ENCODE measurements at regions not wholly inside any gene's neighbourhood (a gene's known extent, or its start where the extent isn't known, plus 50 kb on each side); places are given as distances from the start of the nearest gene placed in this dataset.

GRCh38 chr7:91661727-91662126 lies 218.8 kb downstream of the MTERF1 start:
- TF ChIP-seq RAD21 (IDR thresholded peaks at IDR 0.05; ENCODE audit: low read depth) (no peak), REST (IDR thresholded peaks at IDR 0.05; ENCODE audit: low read depth) (no peak), YY1 (IDR thresholded peaks at IDR 0.05; ENCODE audit: low read depth) (no peak), EGR1 (IDR thresholded peaks at IDR 0.05) (no peak), TCF12 (IDR thresholded peaks at IDR 0.05; ENCODE audit: low read depth) (no peak), CEBPB (IDR thresholded peaks at IDR 0.05) (no peak), CREB1 (IDR thresholded peaks at IDR 0.05; ENCODE audit: low read depth) (no peak), TAF1 (IDR thresholded peaks at IDR 0.05; ENCODE audit: low read depth) (no peak), USF1 (IDR thresholded peaks at IDR 0.05) (no peak), ZBTB7A (IDR thresholded peaks at IDR 0.05; ENCODE audit: low read depth) (no peak), TEAD4 (IDR thresholded peaks at IDR 0.05) (no peak)

- no peak for TF ChIP-seq EGR1 (IDR thresholded peaks at IDR 0.05)
- no peak for TF ChIP-seq RAD21 (IDR thresholded peaks at IDR 0.05; ENCODE audit: low read depth)
- no peak for TF ChIP-seq NFIC (IDR thresholded peaks at IDR 0.05)
- no peak for TF ChIP-seq TAF1 (IDR thresholded peaks at IDR 0.05; ENCODE audit: low read depth)
- TF ChIP-seq MAX (IDR thresholded peaks at IDR 0.05), result no peak
- no peak for TF ChIP-seq USF1 (IDR thresholded peaks at IDR 0.05)
- no peak for TF ChIP-seq TEAD4 (IDR thresholded peaks at IDR 0.05)
- TF ChIP-seq FOXM1 (IDR thresholded peaks at IDR 0.05; ENCODE audit: borderline replicate concordance, low read depth), result no peak
- no peak for TF ChIP-seq EP300 (IDR thresholded peaks at IDR 0.05; ENCODE audit: borderline replicate concordance)
- no peak for TF ChIP-seq REST (IDR thresholded peaks at IDR 0.05; ENCODE audit: low read depth)
- no peak for TF ChIP-seq ZBTB7A (IDR thresholded peaks at IDR 0.05; ENCODE audit: low read depth)
- TF ChIP-seq YY1 (IDR thresholded peaks at IDR 0.05; ENCODE audit: low read depth), result no peak
- TF ChIP-seq CREB1 (IDR thresholded peaks at IDR 0.05; ENCODE audit: low read depth), result no peak
Measured at GRCh38 chr7:91668217-91668616, 212.3 kb downstream of the MTERF1 start.

- TF ChIP-seq USF1 (IDR thresholded peaks at IDR 0.05) (no peak), YY1 (IDR thresholded peaks at IDR 0.05; ENCODE audit: low read depth) (no peak), MAX (IDR thresholded peaks at IDR 0.05) (no peak), TCF12 (IDR thresholded peaks at IDR 0.05; ENCODE audit: low read depth) (no peak), TEAD4 (IDR thresholded peaks at IDR 0.05) (no peak), TAF1 (IDR thresholded peaks at IDR 0.05; ENCODE audit: low read depth) (no peak), CEBPB (IDR thresholded peaks at IDR 0.05) (no peak), NFIC (IDR thresholded peaks at IDR 0.05) (no peak)
Measured at GRCh38 chr7:91671245-91671644, 209.3 kb downstream of the MTERF1 start.

GRCh38 chr7:91674470-91674869 lies 206.0 kb downstream of the MTERF1 start:
- TF ChIP-seq TEAD4 (IDR thresholded peaks at IDR 0.05) (no peak), CEBPB (IDR thresholded peaks at IDR 0.05) (no peak), EGR1 (IDR thresholded peaks at IDR 0.05) (no peak), MAX (IDR thresholded peaks at IDR 0.05) (no peak), YY1 (IDR thresholded peaks at IDR 0.05; ENCODE audit: low read depth) (no peak)

- TF ChIP-seq TEAD4 (IDR thresholded peaks at IDR 0.05) (no peak), CEBPB (IDR thresholded peaks at IDR 0.05) (no peak), TCF12 (IDR thresholded peaks at IDR 0.05; ENCODE audit: low read depth) (no peak), FOXM1 (IDR thresholded peaks at IDR 0.05; ENCODE audit: borderline replicate concordance, low read depth) (no peak), YY1 (IDR thresholded peaks at IDR 0.05; ENCODE audit: low read depth) (no peak), EGR1 (IDR thresholded peaks at IDR 0.05) (no peak), TAF1 (IDR thresholded peaks at IDR 0.05; ENCODE audit: low read depth) (no peak), ZBTB7A (IDR thresholded peaks at IDR 0.05; ENCODE audit: low read depth) (no peak), RAD21 (IDR thresholded peaks at IDR 0.05; ENCODE audit: low read depth) (no peak), CREB1 (IDR thresholded peaks at IDR 0.05; ENCODE audit: low read depth) (no peak), MAX (IDR thresholded peaks at IDR 0.05) (no peak), REST (IDR thresholded peaks at IDR 0.05; ENCODE audit: low read depth) (no peak), EP300 (IDR thresholded peaks at IDR 0.05; ENCODE audit: borderline replicate concordance) (no peak), USF1 (IDR thresholded peaks at IDR 0.05) (no peak), NFIC (IDR thresholded peaks at IDR 0.05) (no peak)
Measured at GRCh38 chr7:91681718-91682117, 198.8 kb downstream of the MTERF1 start.

Data from Ishikawa (cell line).